ENCODE measurements at regions not wholly inside any gene's neighbourhood (a gene's known extent, or its start where the extent isn't known, plus 50 kb on each side); places are given as distances from the start of the nearest gene placed in this dataset.

- TF ChIP-seq POLR2A (IDR thresholded peaks at IDR 0.05; ENCODE audit: low read length), result no peak
- no peak for TF ChIP-seq GATA1 (IDR thresholded peaks at IDR 0.05; ENCODE audit: low read depth, low read length)
Measured at GRCh38 chr3:3353153-3353552, 173.7 kb upstream of the CRBN start.
